Endothelial cell of umbilical vein (primary cell): ENCODE measurements at regions not wholly inside any gene's neighbourhood (a gene's known extent, or its start where the extent isn't known, plus 50 kb on each side); places are given as distances from the start of the nearest gene placed in this dataset.

ENCODE experiments used
- BruUV-seq: library from RNA; stranded (reverse); fragments of 400-500 nt; replicated peaks from 2 replicates; lab custom pipeline; 2021; lab: Mats Ljungman, UMichigan
- CTCF ChIA-PET: fragments of 300-600, 350-600 bp; sonication (Branson Sonifier 250); formaldehyde crosslinking; loops from one replicate; lab custom pipeline; 2021; ENCODE audit warnings: antibody characterized with exemption, inconsistent platforms; lab: Charles Lee
- POLR2A ChIA-PET: fragments of 300-600, 350-600 bp; sonication (Branson Sonifier 250); formaldehyde crosslinking; loops from one replicate; lab custom pipeline; 2021; ENCODE audit warnings: antibody characterized with exemption, inconsistent platforms; lab: Charles Lee
- DNase-seq: peaks from one replicate; pipeline ENCODE4 v3.0.0-alpha.2; 2011; ENCODE audit warnings: low read depth, low spot score
- FAIRE-seq: peaks from 2 replicates; lab custom pipeline; 2011; peaks lifted over from hg19 to GRCh38; lab: Jason Lieb, UNC
- H2AFZ ChIP-seq: 2 replicates; pipeline ENCODE4 v1.6.0; 2012; ENCODE audit warnings: low read depth, low read length, control low read depth, inconsistent platforms
- H3K27ac ChIP-seq: 2 replicates; pipeline ENCODE4 v1.5.1; 2011; ENCODE audit warnings: low read depth, mild to moderate bottlenecking, control low read depth, low read length, moderate library complexity; ENCODE audit not compliant: insufficient read depth
- H3K27me3 ChIP-seq, 2 experiments: 2 replicates each; pipeline versions ENCODE4 v1.6.0 to v1.6.1; 2011; ENCODE audit warnings: low read length in 2 of 2, mixed read lengths in 1 of 2; ENCODE audit not compliant: control insufficient read depth in 2 of 2, insufficient read depth in 2 of 2
- H3K36me3 ChIP-seq, 2 experiments: 2 replicates in 1 of 2; 3 replicates in 1 of 2; pipeline ENCODE4 v1.5.1; 2011; ENCODE audit warnings: low read length in 2 of 2, mild to moderate bottlenecking in 1 of 2, moderate library complexity in 1 of 2; ENCODE audit not compliant: control insufficient read depth in 2 of 2, insufficient read depth in 2 of 2; ENCODE audit errors: extremely low read depth in 1 of 2
- H3K4me1 ChIP-seq: 3 replicates; pipeline ENCODE4 v1.5.1; 2011; ENCODE audit warnings: mild to moderate bottlenecking, low read length; ENCODE audit not compliant: control insufficient read depth, insufficient read depth; ENCODE audit errors: extremely low read depth
- H3K4me2 ChIP-seq: 2 replicates; pipeline ENCODE4 v1.6.1; 2011; ENCODE audit warnings: low read length, control low read depth, mixed read lengths; ENCODE audit not compliant: insufficient read depth
- H3K4me3 ChIP-seq, 3 experiments: fragments of 200-600 bp in 1 of 3; sonication (generic), shearing (Covaris generic) in 1 of 3; replicated peaks in 1 of 3; 2 replicates each; pipeline ENCODE4 v1.5.1; 2011 to 2016; ENCODE audit warnings: control low read depth in 3 of 3, low read length in 3 of 3, mild to moderate bottlenecking in 2 of 3, inconsistent platforms in 1 of 3, low read depth in 1 of 3, moderate library complexity in 1 of 3; ENCODE audit not compliant: insufficient read depth in 1 of 3
- H3K79me2 ChIP-seq: 2 replicates; pipeline ENCODE4 v1.6.0; 2012; ENCODE audit warnings: low read length, inconsistent platforms; ENCODE audit not compliant: control insufficient read depth, insufficient read depth
- H3K9ac ChIP-seq: replicated peaks from 2 replicates; pipeline ENCODE3; 2011; ENCODE audit warnings: low read length, control low read depth; ENCODE audit not compliant: insufficient read depth; ENCODE audit errors: extremely low read depth
- H3K9me1 ChIP-seq: replicated peaks from 3 replicates; pipeline ENCODE4 v1.6.0; 2011; ENCODE audit warnings: mild to moderate bottlenecking, low read length; ENCODE audit not compliant: control insufficient read depth, insufficient read depth; ENCODE audit errors: extremely low read depth
- H3K9me3 ChIP-seq: replicated peaks from 2 replicates; pipeline ENCODE4 v1.5.1; 2012; ENCODE audit warnings: low read length, inconsistent platforms; ENCODE audit not compliant: control insufficient read depth, insufficient read depth
- H4K20me1 ChIP-seq: replicated peaks from 2 replicates; pipeline ENCODE3; 2011; ENCODE audit warnings: mild to moderate bottlenecking, low read length; ENCODE audit not compliant: control insufficient read depth, insufficient read depth; ENCODE audit errors: extremely low read depth
- CTCF ChIP-seq, 2 donors: IDR thresholded peaks; 1 replicate in 1 of 2; 2 replicates in 1 of 2; pipeline ENCODE4 v1.5.1; 2011; ENCODE audit warnings: low read length in 2 of 2, mild to moderate bottlenecking in 2 of 2, moderate library complexity in 2 of 2, control low read depth in 1 of 2, inconsistent platforms in 1 of 2, low read depth in 1 of 2; ENCODE audit not compliant: insufficient read depth in 1 of 2; ENCODE audit errors: extremely low read depth in 1 of 2
- EZH2 ChIP-seq: IDR thresholded peaks from 2 replicates; pipeline ENCODE4 v1.6.1; 2012; ENCODE audit warnings: borderline replicate concordance, low read depth, mild to moderate bottlenecking, moderate library complexity, low read length, inconsistent platforms; ENCODE audit not compliant: severe bottlenecking
- FOS ChIP-seq: IDR thresholded peaks from 2 replicates; pipeline ENCODE4 v1.6.1; 2011; ENCODE audit warnings: mild to moderate bottlenecking, low read length, moderate library complexity, borderline replicate concordance; ENCODE audit not compliant: insufficient read depth
- GATA2 ChIP-seq: IDR thresholded peaks from 2 replicates; pipeline ENCODE4 v1.7.0; 2011; ENCODE audit warnings: low read depth, mild to moderate bottlenecking, moderate library complexity, mixed read lengths, low read length; ENCODE audit not compliant: insufficient read length, insufficient read depth
- JUN ChIP-seq: IDR thresholded peaks from 2 replicates; pipeline ENCODE4 v1.6.1; 2011; ENCODE audit warnings: borderline replicate concordance, low read depth; ENCODE audit not compliant: insufficient read length, insufficient read depth
- MAX ChIP-seq: IDR thresholded peaks from 2 replicates; pipeline ENCODE4 v1.6.1; 2011; ENCODE audit not compliant: insufficient read depth, insufficient read length
- MYC ChIP-seq: IDR thresholded peaks from one replicate; pipeline ENCODE4 v1.6.1; 2011; ENCODE audit warnings: mild to moderate bottlenecking, low read depth, low read length
- POLR2A ChIP-seq: IDR thresholded peaks from 2 replicates; pipeline ENCODE4 v1.6.1; 2012; ENCODE audit warnings: low read depth, mild to moderate bottlenecking, control low read depth, low read length
- POLR2AphosphoS5 ChIP-seq: IDR thresholded peaks from 2 replicates; pipeline ENCODE4 v1.6.1; 2012; ENCODE audit warnings: low read depth, mild to moderate bottlenecking, control low read depth, low read length, moderate library complexity; ENCODE audit not compliant: insufficient read depth
- dilution Hi-C: fragments of 300-500 bp; cut with MboI; formaldehyde crosslinking; loops from one replicate; pipeline ENCODE4 v1.15.0; 2019; ENCODE audit warnings: low sequenced_read_pairs; ENCODE audit not compliant: extremely low pct_ligation_motif_present
- intact Hi-C: fragments of 100-400 bp; cut with micrococcal nuclease; formaldehyde crosslinking; loops from one replicate; pipeline ENCODE4 v1.10.0; 2022

GRCh38 chr9:7346144-7346543 is 453.4 kb downstream of the DMAC1 start:
- Histone ChIP-seq H3K36me3 (no peaks in the 10 kb centered on the region), H3K4me2 (no peak overlapping the region), H2AFZ (no peak overlapping the region), H3K9ac (no peak overlapping the region), H4K20me1 (no peaks in the 10 kb centered on the region), H3K79me2 (no peaks in the 10 kb centered on the region), H3K27me3 (no peaks in the 10 kb centered on the region), H3K9me3 (no peaks in the 10 kb centered on the region), H3K4me1 (no peaks in the 10 kb centered on the region), H3K4me3 (no peak overlapping the region), H3K27ac (no peak overlapping the region), H3K9me1 (no peaks in the 10 kb centered on the region)
- BruUV-seq = no TSS peak
- DNase-seq (no peak), FAIRE-seq (no peak)
- dilution Hi-C loops = no loop called here
- POLR2A ChIA-PET = no interaction called here
- CTCF ChIA-PET = no interaction called here
- TF ChIP-seq POLR2A (no peak), MAX (no peak), EZH2 (no peak), CTCF (IDR thresholded peaks at IDR 0.05; ENCODE audit: extremely low read depth in 1 of 2, insufficient read depth in 1 of 2, low read depth in 1 of 2, low read length in 2 of 2) (no peak), MYC (no peak), GATA2 (no peak), JUN (no peak), FOS (no peak), POLR2AphosphoS5 (no peak)
- intact Hi-C loops = loop anchor here (10.0 kb wide), 1 partner anchor 61 kb away; no protein-coding TSS in a partner anchor
